ENCODE measurements at regions not wholly inside any gene's neighbourhood (a gene's known extent, or its start where the extent isn't known, plus 50 kb on each side); places are given as distances from the start of the nearest gene placed in this dataset.

DNA sequence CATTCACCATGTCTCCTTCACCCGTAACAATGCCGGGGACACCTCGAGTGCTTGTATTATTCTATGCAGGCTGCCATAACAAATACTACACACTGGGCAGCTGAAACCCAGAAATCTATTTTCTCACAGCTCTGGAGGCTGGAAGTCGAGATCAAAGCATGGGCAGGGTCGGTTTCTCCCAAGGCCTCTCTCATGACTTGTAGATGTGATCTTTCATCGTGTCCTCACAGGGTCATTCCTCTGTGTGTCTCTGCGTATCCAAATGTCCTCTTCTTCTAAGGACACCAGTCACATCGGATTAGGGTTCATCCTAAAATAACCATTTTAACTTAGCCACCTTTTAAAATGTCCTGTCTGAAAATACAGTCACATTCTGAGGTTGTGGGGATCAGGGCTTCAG, 303.5 kb downstream of the KLF6 start:
- Mint-ChIP-seq H3K4me1 (peaks cover 56% of the 10 kb centered on the region), H3K9me3 (no peaks in the 10 kb centered on the region)

DNA sequence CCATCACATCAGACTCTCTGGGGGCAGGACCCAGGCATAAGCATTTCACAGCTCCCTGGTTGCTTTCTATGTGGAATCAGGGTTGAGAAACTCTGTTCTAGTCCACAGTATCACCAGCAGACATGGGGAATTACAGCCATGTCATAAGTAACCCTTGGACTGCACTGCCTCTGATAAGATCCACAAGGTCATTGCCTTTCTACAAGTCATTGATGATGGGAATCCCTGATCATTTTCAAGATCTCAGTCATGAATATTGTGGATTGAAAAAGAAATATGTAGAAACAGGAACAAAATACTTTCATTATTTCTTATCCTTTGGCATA, 304.1 kb downstream of the KLF6 start:
- Mint-ChIP-seq H3K4me3 (no peak overlapping the region), H3K27ac (no peak overlapping the region), H3K27me3 (ENCODE audit: low read depth) (no peaks in the 10 kb centered on the region), H3K36me3 (no peaks in the 10 kb centered on the region), H3K4me1 (peaks cover 50% of the 10 kb centered on the region), H3K9me3 (no peaks in the 10 kb centered on the region)
- TF ChIP-seq, protein P1, sequence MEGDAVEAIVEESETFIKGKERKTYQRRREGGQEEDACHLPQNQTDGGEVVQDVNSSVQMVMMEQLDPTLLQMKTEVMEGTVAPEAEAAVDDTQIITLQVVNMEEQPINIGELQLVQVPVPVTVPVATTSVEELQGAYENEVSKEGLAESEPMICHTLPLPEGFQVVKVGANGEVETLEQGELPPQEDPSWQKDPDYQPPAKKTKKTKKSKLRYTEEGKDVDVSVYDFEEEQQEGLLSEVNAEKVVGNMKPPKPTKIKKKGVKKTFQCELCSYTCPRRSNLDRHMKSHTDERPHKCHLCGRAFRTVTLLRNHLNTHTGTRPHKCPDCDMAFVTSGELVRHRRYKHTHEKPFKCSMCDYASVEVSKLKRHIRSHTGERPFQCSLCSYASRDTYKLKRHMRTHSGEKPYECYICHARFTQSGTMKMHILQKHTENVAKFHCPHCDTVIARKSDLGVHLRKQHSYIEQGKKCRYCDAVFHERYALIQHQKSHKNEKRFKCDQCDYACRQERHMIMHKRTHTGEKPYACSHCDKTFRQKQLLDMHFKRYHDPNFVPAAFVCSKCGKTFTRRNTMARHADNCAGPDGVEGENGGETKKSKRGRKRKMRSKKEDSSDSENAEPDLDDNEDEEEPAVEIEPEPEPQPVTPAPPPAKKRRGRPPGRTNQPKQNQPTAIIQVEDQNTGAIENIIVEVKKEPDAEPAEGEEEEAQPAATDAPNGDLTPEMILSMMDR (IDR thresholded peaks at IDR 0.05; ENCODE audit: unreplicated experiment) = no peak
- DNase-seq (ENCODE audit: low spot score in 2 of 2, unreplicated experiment in 2 of 2) = no peak

More for the DNA sequence above, 303.5 kb downstream of the KLF6 start:
- H3K27me3 Mint-ChIP-seq (ENCODE audit: low read depth) = no peaks in the 10 kb centered on the region
- TF ChIP-seq, protein P1 (IDR thresholded peaks at IDR 0.05; ENCODE audit: unreplicated experiment) = no peak
- no peaks in the 10 kb centered on the region for H3K36me3 Mint-ChIP-seq
- H3K27ac Mint-ChIP-seq = peak overlapping the region; percentile 98
- DNase-seq (ENCODE audit: low spot score in 2 of 2, unreplicated experiment in 2 of 2) = no peak
- no peak overlapping the region for H3K4me3 Mint-ChIP-seq

DNA sequence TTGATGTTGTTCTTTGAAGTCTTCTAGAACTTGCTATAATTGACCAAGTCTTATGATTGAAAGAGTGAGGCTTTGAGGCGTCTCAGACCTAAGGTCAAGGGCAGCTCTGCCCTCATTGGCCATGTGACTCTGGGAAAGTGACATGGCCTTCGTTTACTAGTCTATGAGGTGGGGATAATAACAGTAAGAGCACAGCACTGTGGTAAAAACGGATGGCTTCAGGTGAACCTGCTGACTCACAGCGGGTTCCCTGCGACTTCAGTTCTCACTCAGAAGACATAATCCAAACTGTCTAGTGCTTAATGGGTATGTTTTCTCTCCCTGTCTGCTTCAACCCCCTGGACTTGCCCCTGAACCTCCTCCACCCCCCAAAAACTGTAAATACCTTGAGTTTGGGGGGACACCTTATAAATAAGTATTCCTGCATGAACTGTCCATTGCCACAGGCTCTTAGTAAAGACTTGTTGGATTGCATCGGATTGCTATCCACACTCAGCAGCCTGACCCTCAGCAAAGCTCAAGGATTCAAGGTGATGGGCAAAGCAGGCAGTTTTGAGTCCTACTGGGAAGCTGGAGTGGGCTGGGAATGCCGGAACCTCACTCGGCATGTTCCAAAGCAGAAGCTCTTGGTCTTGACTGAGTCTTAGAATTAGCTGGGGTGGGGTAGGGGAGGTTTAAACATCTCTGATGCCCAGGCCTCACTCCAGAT, 304.6 kb downstream of the KLF6 start:
- Mint-ChIP-seq H3K4me1 (peaks cover 45% of the 10 kb centered on the region), H3K4me3 (no peak overlapping the region), H3K9me3 (no peaks in the 10 kb centered on the region), H3K36me3 (no peaks in the 10 kb centered on the region), H3K27ac (no peak overlapping the region), H3K27me3 (ENCODE audit: low read depth) (no peaks in the 10 kb centered on the region)
- no peak for DNase-seq (ENCODE audit: low spot score in 2 of 2, unreplicated experiment in 2 of 2)
- TF ChIP-seq, protein P1 (IDR thresholded peaks at IDR 0.05; ENCODE audit: unreplicated experiment) = no peak

DNA sequence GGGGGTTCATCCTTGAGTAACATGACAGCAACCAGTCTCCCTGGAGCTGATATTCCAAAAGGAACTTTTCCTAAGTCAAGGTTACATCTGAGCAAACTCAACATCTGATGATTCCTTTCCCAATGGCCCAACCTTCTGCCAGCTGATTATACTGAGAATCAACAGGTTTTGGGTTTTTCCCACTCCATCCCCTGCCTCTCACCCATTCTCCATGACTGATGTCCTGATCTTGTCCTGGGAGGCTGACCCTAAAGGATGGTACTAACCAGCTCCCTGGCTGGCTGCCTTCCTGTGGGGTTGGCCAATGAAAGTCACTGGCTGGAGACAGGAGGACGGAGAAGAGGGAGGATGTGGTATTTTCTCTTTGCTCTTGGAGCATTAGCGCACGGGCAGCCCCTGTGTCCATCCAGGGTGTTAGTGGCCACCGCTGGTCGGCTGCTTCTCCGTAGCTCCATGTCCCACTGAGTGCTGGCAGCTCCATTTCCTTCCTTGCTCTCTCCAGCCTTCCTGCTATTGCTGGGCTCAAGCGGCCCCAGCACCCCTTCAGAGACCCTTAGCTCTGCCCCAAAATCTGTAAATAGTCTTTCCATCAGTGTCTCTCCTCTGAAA, 306.2 kb upstream of the PITRM1 start:
- no peak overlapping the region for H3K27ac Mint-ChIP-seq
- H3K4me1 Mint-ChIP-seq = peaks cover 28% of the 10 kb centered on the region
- H3K9me3 Mint-ChIP-seq = no peaks in the 10 kb centered on the region
- TF ChIP-seq, protein P1 (IDR thresholded peaks at IDR 0.05; ENCODE audit: unreplicated experiment) = no peak
- no peak overlapping the region for H3K4me3 Mint-ChIP-seq
- DNase-seq (ENCODE audit: low spot score in 2 of 2, unreplicated experiment in 2 of 2) = no peak
- no peaks in the 10 kb centered on the region for H3K27me3 Mint-ChIP-seq (ENCODE audit: low read depth)
- no peaks in the 10 kb centered on the region for H3K36me3 Mint-ChIP-seq

DNA sequence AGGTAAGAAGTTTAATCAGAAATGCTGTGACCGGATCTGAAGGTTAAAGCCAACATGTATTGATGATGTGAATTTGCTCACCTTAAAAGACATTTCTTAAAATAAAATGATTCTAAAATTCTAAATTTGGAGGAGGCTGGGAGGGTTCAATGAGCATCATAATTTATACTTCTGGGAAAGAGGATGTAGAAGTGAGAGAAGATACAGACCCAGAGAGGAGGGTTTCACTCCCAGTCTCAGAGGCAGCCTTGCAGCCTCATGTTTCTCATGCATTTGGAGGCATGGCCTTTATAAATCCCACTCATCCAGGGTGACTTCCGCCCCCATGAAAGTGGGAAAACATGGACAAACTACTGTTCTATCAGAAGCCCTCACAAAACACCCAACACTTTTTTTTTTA, 305.6 kb upstream of the PITRM1 start:
- Mint-ChIP-seq H3K4me3 (no peak overlapping the region), H3K4me1 (peaks cover 23% of the 10 kb centered on the region), H3K27me3 (ENCODE audit: low read depth) (no peaks in the 10 kb centered on the region), H3K27ac (no peak overlapping the region), H3K36me3 (no peaks in the 10 kb centered on the region), H3K9me3 (no peaks in the 10 kb centered on the region)
- DNase-seq (ENCODE audit: low spot score in 2 of 2, unreplicated experiment in 2 of 2) = no peak
- TF ChIP-seq, protein P1 (IDR thresholded peaks at IDR 0.05; ENCODE audit: unreplicated experiment) = no peak

Measured in mesothelial cell of epicardium (in vitro differentiated cells).